ENCODE measurements at regions not wholly inside any gene's neighbourhood (a gene's known extent, or its start where the extent isn't known, plus 50 kb on each side); places are given as distances from the start of the nearest gene placed in this dataset.

- POLR2A ChIA-PET = no interaction called here
- H3K4me3 Mint-ChIP-seq = no peak overlapping the region
- TF ChIP-seq CTCF (IDR thresholded peaks at IDR 0.05) = no peak
- CTCF ChIA-PET = no interaction called here
- H3K9me3 Mint-ChIP-seq = no peaks in the 10 kb centered on the region
- H3K27ac Mint-ChIP-seq = no peak overlapping the region
- DNase-seq = no peak
- peaks cover 5% of the 10 kb centered on the region for H3K27me3 Mint-ChIP-seq
- intact Hi-C loops (cut with micrococcal nuclease) = no loop called here
- no peaks in the 10 kb centered on the region for H3K4me1 Mint-ChIP-seq (ENCODE audit: low read depth)
- no peaks in the 10 kb centered on the region for H3K36me3 Mint-ChIP-seq (ENCODE audit: low read depth)
- ATAC-seq = no peak
Measured at GRCh38 chr16:50941681-50942080, 199.8 kb downstream of the CYLD start.

DNA sequence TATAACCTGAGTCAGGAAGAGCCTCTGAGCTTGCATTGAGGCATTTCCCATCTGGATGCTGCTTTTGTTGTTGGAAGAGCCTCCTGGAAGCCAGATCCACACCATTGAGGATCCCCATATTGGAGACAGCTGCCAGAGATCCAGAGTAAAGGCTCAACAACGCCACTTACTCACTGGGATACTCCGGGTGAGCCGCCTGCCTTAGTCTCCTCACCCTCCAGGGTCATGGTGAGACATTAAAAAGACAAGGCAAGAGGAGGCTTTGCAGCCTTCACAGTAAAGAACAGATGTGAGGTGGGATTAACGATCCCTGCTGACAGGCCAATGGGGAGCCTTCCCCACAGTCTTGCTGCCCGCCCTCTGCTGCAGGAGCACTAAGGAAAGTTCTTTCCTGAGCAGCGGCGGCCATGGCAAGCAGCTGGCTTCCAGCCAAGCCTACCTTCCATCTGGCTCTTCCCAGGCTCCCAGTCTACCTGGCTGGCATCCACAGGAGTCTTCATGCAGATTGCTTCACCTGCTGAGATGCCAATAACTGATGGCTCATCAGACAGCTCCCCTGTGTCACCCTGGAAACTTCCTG is 198.5 kb downstream of the CYLD start:
- ATAC-seq = no peak
- intact Hi-C loops (cut with micrococcal nuclease) = no loop called here
- no peak for TF ChIP-seq CTCF (IDR thresholded peaks at IDR 0.05)

GRCh38 chr16:50939356-50939755 is 197.5 kb downstream of the CYLD start:
- Mint-ChIP-seq H3K27me3 (peaks cover 6% of the 10 kb centered on the region), H3K9me3 (no peaks in the 10 kb centered on the region), H3K4me1 (ENCODE audit: low read depth) (no peaks in the 10 kb centered on the region), H3K27ac (no peak overlapping the region), H3K36me3 (ENCODE audit: low read depth) (no peaks in the 10 kb centered on the region), H3K4me3 (no peak overlapping the region)
- ATAC-seq (no peak), DNase-seq (no peak)
- no peak for TF ChIP-seq CTCF (IDR thresholded peaks at IDR 0.05)
- CTCF ChIA-PET = no interaction called here
- POLR2A ChIA-PET = interaction anchor here (1.2 kb wide), 1 partner anchor 13 kb away, joined by 3 read pairs; no protein-coding TSS in a partner anchor
- intact Hi-C loops (cut with micrococcal nuclease) = no loop called here

More for the DNA sequence above, 198.5 kb downstream of the CYLD start:
- ChIA-PET CTCF (no interaction called here), POLR2A (no interaction called here)
- DNase-seq = no peak
- Mint-ChIP-seq H3K27me3 (peaks cover 6% of the 10 kb centered on the region), H3K9me3 (no peaks in the 10 kb centered on the region), H3K36me3 (ENCODE audit: low read depth) (no peaks in the 10 kb centered on the region), H3K4me3 (no peak overlapping the region), H3K4me1 (ENCODE audit: low read depth) (no peaks in the 10 kb centered on the region), H3K27ac (no peak overlapping the region)

DNA sequence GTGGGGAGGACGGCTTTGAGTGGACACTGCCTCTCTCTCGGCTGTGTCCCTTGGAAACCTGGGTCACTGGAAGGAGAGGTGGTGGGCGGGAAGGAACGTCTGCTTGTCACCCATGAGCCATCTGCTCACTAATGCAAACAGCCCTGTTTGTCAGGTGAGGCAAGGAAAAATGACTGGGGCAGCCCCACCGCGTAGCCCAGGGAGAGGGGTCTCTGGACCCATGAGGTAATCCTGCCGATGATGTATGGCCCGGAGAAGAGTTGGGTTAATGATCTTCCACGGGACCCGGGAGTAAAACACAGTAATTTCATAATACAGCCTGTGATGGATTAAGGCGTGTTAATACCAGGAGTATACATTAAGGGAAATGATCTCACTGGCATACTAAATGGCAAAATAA is 197.0 kb downstream of the CYLD start:
- DNase-seq (no peak), ATAC-seq (no peak)
- ChIA-PET CTCF (no interaction called here), POLR2A (interaction anchor here (1.2 kb wide), 1 partner anchor 14 kb away, joined by 3 read pairs; no protein-coding TSS in a partner anchor)
- Mint-ChIP-seq H3K9me3 (no peaks in the 10 kb centered on the region), H3K27me3 (peaks cover 6% of the 10 kb centered on the region), H3K36me3 (ENCODE audit: low read depth) (no peaks in the 10 kb centered on the region), H3K4me3 (no peak overlapping the region), H3K27ac (no peak overlapping the region), H3K4me1 (ENCODE audit: low read depth) (no peaks in the 10 kb centered on the region)
- intact Hi-C loops (cut with micrococcal nuclease) = no loop called here
- no peak for TF ChIP-seq CTCF (IDR thresholded peaks at IDR 0.05)

DNA sequence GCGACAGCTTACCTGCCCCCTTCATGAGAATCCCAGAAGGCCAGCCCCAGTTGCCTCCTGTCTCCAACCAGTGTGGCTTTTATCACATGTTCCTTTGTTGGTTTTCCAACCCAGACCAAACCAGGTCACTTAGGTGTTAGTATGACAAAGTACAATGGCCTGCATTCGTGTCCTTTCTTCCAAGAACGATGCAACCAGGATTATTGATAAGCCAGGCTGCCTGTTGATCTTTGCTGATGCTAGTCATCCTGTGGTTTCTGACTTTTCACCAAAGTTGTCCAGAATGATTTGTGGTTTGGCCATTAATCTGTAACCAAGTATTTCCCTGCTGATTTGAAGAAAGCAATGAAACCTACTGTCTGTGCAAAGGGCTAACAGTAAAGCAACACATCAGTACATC is 191.4 kb downstream of the CYLD start:
- Mint-ChIP-seq H3K9me3 (no peaks in the 10 kb centered on the region), H3K4me1 (ENCODE audit: low read depth) (no peaks in the 10 kb centered on the region), H3K27ac (no peak overlapping the region), H3K4me3 (no peak overlapping the region), H3K27me3 (peaks cover 5% of the 10 kb centered on the region), H3K36me3 (ENCODE audit: low read depth) (no peaks in the 10 kb centered on the region)
- ChIA-PET CTCF (no interaction called here), POLR2A (no interaction called here)
- ATAC-seq (no peak), DNase-seq (no peak)
- no peak for TF ChIP-seq CTCF (IDR thresholded peaks at IDR 0.05)
- intact Hi-C loops (cut with micrococcal nuclease) = no loop called here

Data from activated CD8-positive, alpha-beta T cell treated with anti-CD3 and anti-CD28 coated beads for 36 hours (primary cell).